ENCODE measurements at regions not wholly inside any gene's neighbourhood (a gene's known extent, or its start where the extent isn't known, plus 50 kb on each side); places are given as distances from the start of the nearest gene placed in this dataset.

GRCh38 chr7:42414941-42415505, 178.0 kb upstream of the GLI3 start:
- no peaks in the 10 kb centered on the region for H3K36me3 ChIP-seq (ENCODE audit: low read depth, missing control alignments)

GRCh38 chr7:42414028-42414427, 177.0 kb upstream of the GLI3 start:
- intact Hi-C loops (cut with DNase I; ENCODE audit: low total_unique reads), result no loop called here
- Histone ChIP-seq H3K27me3 (no peaks in the 10 kb centered on the region), H3K36me3 (ENCODE audit: low read depth, missing control alignments) (no peaks in the 10 kb centered on the region), H3K9me3 (no peaks in the 10 kb centered on the region), H3K4me1 (no peaks in the 10 kb centered on the region), H3K27ac (no peak overlapping the region), H3K4me3 (no peak overlapping the region)
- DNase-seq, result no peak
- TF ChIP-seq POLR2A (IDR thresholded peaks at IDR 0.05) (no peak), CTCF (IDR thresholded peaks at IDR 0.05) (no peak)

More at GRCh38 chr7:42414941-42415505, 178.0 kb upstream of the GLI3 start:
- H3K27me3 ChIP-seq, result no peaks in the 10 kb centered on the region
- no peak for DNase-seq
- intact Hi-C loops (cut with DNase I; ENCODE audit: low total_unique reads), result no loop called here
- TF ChIP-seq POLR2A (IDR thresholded peaks at IDR 0.05) (no peak), CTCF (IDR thresholded peaks at IDR 0.05) (no peak)
- no peaks in the 10 kb centered on the region for H3K9me3 ChIP-seq
- 51 to 65% methylated on average over 4 of the region's 4 CpGs for WGBS, 2 donors
- no peak overlapping the region for H3K27ac ChIP-seq
- H3K4me1 ChIP-seq, result no peaks in the 10 kb centered on the region
- H3K4me3 ChIP-seq, result no peak overlapping the region

GRCh38 chr7:42409296-42409695, 172.3 kb upstream of the GLI3 start:
- DNase-seq, result no peak
- Histone ChIP-seq H3K9me3 (no peaks in the 10 kb centered on the region), H3K36me3 (ENCODE audit: low read depth, missing control alignments) (no peaks in the 10 kb centered on the region), H3K27me3 (no peaks in the 10 kb centered on the region), H3K4me1 (no peaks in the 10 kb centered on the region), H3K27ac (no peak overlapping the region), H3K4me3 (no peak overlapping the region)
- 80 to 90% methylated on average over 8 of the region's 8 CpGs for WGBS, 2 donors
- no peak for TF ChIP-seq CTCF (IDR thresholded peaks at IDR 0.05)
- TF ChIP-seq POLR2A (IDR thresholded peaks at IDR 0.05), result no peak
- intact Hi-C loops (cut with DNase I; ENCODE audit: low total_unique reads), result no loop called here

GRCh38 chr7:42407833-42408232, 170.8 kb upstream of the GLI3 start:
- H3K9me3 ChIP-seq, result no peaks in the 10 kb centered on the region
- intact Hi-C loops (cut with DNase I; ENCODE audit: low total_unique reads), result no loop called here

More at GRCh38 chr7:42407833-42408232, 170.8 kb upstream of the GLI3 start:
- no peak overlapping the region for H3K27ac ChIP-seq
- no peaks in the 10 kb centered on the region for H3K36me3 ChIP-seq (ENCODE audit: low read depth, missing control alignments)
- no peak for DNase-seq
- H3K4me1 ChIP-seq, result no peaks in the 10 kb centered on the region
- no peak for TF ChIP-seq CTCF (IDR thresholded peaks at IDR 0.05)
- no peak for TF ChIP-seq POLR2A (IDR thresholded peaks at IDR 0.05)
- WGBS, 2 donors, result 21 to 29% methylated on average over 4 of the region's 4 CpGs
- H3K4me3 ChIP-seq, result no peak overlapping the region
- no peaks in the 10 kb centered on the region for H3K27me3 ChIP-seq
